AG04450 (cell line): ENCODE measurements at regions not wholly inside any gene's neighbourhood (a gene's known extent, or its start where the extent isn't known, plus 50 kb on each side); places are given as distances from the start of the nearest gene placed in this dataset.

Experiments
- CTCF ChIA-PET: fragments of 300-600, 350-600 bp; formaldehyde crosslinking; extraction: SDS; loops from one replicate; lab custom pipeline; 2022; ENCODE audit warnings: antibody characterized with exemption, inconsistent platforms; lab: Charles Lee
- POLR2A ChIA-PET: fragments of 350-600 bp; formaldehyde crosslinking; extraction: SDS; loops from one replicate; lab custom pipeline; 2021; ENCODE audit warnings: antibody characterized with exemption, inconsistent platforms; lab: Yijun Ruan, JAX
- DNase-seq: peaks from one replicate; pipeline ENCODE4 v3.0.0-alpha.2; 2011; ENCODE audit warnings: low read depth, low spot score
- H3K27ac ChIP-seq: one replicate; pipeline ENCODE4 v1.5.1; 2012; ENCODE audit warnings: low read depth, low read length, control low read depth
- H3K27me3 ChIP-seq: one replicate; pipeline ENCODE4 v1.6.0; 2012; ENCODE audit warnings: low read length; ENCODE audit not compliant: control insufficient read depth, insufficient read depth
- H3K4me3 ChIP-seq: 2 replicates; pipeline ENCODE4 v1.5.1; 2011; ENCODE audit warnings: mild to moderate bottlenecking, low read depth, low read length, control low read depth
- H3K9me3 ChIP-seq: 2 replicates; pipeline ENCODE4 v1.5.1; 2012; ENCODE audit warnings: low read length; ENCODE audit not compliant: control insufficient read depth, insufficient read depth
- CTCF ChIP-seq: IDR thresholded peaks from 2 replicates; pipeline ENCODE4 v1.5.1; 2011; ENCODE audit warnings: low read depth, low read length, control low read depth, inconsistent platforms

GRCh38 chr15:98358971-98359370 lies 289.4 kb upstream of the IGF1R start:
- no peak overlapping the region for H3K4me3 ChIP-seq
- ChIA-PET POLR2A (no interaction called here), CTCF (no interaction called here)
- H3K27me3 ChIP-seq = no peaks in the 10 kb centered on the region
- H3K9me3 ChIP-seq = peaks cover 13% of the 10 kb centered on the region
- no peak for DNase-seq
- no peak for TF ChIP-seq CTCF
- no peak overlapping the region for H3K27ac ChIP-seq

DNA sequence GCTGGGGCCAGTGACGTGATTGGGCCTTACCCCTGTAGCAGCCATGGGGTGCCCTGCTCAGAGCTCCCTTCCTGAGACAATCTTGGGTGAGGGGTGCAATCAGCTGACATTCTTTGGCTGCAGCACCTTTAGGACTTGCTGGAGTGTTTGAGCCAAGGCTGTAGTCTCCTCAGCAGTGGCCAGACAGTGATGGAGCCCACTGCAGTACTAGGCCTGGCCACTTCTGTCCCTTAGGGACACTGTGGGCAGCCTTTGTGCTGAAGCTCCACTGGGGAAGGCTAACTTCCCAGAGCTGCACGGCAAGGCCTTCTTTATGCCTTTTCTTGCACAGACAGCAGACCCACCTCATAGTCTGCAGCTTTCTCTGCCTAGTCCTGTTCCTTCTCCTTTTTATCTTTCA lies 284.9 kb upstream of the IGF1R start:
- CTCF ChIA-PET = no interaction called here
- Histone ChIP-seq H3K27ac (no peak overlapping the region), H3K27me3 (no peaks in the 10 kb centered on the region), H3K9me3 (peaks cover 23% of the 10 kb centered on the region), H3K4me3 (no peak overlapping the region)
- POLR2A ChIA-PET = no interaction called here
- TF ChIP-seq CTCF = no peak
- no peak for DNase-seq

GRCh38 chr15:98363955-98364354 lies 284.4 kb upstream of the IGF1R start:
- no peak overlapping the region for H3K27ac ChIP-seq
- H3K4me3 ChIP-seq = no peak overlapping the region
- TF ChIP-seq CTCF = no peak
- H3K27me3 ChIP-seq = no peaks in the 10 kb centered on the region
- ChIA-PET CTCF (no interaction called here), POLR2A (no interaction called here)
- DNase-seq = no peak
- H3K9me3 ChIP-seq = peaks cover 20% of the 10 kb centered on the region

DNA sequence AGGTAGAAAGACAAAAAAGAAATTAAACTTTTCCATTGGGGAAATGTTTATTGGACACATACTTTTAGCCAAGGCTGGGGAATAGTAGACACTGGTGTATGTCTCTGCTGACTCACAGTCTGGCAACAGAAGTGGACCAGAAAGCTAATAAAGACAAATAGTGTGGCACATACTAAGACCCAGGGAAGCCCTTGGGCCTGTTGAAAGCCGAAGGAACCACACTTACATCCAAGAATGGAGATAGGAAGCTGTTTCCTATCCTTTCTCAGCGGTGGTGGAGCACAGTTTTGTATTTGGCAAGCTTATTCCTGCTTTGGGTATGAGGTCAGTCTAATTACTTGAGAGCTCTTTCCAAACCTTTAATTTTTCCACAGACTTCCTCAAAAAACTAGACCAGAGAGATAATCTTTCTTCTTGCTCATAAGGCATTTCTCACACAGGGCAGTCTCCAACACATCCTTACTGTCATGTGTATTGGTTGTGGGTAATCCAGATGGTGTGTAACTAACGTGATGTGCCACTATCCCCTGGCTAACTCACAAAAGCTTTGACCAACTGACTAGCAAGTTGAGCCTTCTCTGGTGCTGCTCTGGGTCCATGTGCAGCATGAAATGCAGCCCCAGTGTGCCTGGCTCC lies 279.1 kb upstream of the IGF1R start:
- H3K27ac ChIP-seq = no peak overlapping the region
- peaks cover 20% of the 10 kb centered on the region for H3K9me3 ChIP-seq
- H3K27me3 ChIP-seq = no peaks in the 10 kb centered on the region
- no peak for TF ChIP-seq CTCF
- CTCF ChIA-PET = no interaction called here
- no peak overlapping the region for H3K4me3 ChIP-seq
- DNase-seq = no peak
- POLR2A ChIA-PET = no interaction called here

- H3K27me3 ChIP-seq = no peaks in the 10 kb centered on the region
- H3K9me3 ChIP-seq = peaks cover 12% of the 10 kb centered on the region
- no peak overlapping the region for H3K4me3 ChIP-seq
- POLR2A ChIA-PET = no interaction called here
- no peak overlapping the region for H3K27ac ChIP-seq
- no peak for DNase-seq
- no peak for TF ChIP-seq CTCF
- CTCF ChIA-PET = no interaction called here
Measured at GRCh38 chr15:98375513-98376340, 272.6 kb upstream of the IGF1R start.
